ENCODE measurements at regions not wholly inside any gene's neighbourhood (a gene's known extent, or its start where the extent isn't known, plus 50 kb on each side); places are given as distances from the start of the nearest gene placed in this dataset.

DNA sequence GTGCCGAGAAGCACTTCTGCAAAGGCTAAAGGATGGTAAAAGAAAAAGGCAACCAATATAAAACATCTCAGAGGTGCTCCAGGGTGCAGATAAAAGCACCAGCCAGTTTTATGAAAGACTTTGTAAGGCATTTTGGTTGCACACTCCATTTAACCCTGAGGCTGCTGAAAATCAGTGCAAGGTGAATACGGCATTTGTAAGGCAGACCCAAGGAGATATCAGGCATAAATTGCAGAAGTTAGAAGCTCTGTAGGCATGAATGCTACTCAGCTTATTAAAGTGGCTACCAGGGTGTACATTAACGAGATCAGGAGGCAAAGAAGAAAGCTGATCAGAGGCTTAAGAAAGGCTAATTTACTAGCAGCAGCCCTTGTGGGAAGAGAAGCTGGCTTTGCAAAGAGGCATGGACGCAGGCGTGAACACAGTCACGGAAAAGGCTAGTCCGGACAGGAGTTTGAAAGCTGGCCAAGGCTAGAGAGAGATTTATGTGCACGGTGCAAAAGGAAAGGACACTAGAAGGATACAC, 99.6 kb downstream of the ZNF429 start:
- TF ChIP-seq, protein P1, sequence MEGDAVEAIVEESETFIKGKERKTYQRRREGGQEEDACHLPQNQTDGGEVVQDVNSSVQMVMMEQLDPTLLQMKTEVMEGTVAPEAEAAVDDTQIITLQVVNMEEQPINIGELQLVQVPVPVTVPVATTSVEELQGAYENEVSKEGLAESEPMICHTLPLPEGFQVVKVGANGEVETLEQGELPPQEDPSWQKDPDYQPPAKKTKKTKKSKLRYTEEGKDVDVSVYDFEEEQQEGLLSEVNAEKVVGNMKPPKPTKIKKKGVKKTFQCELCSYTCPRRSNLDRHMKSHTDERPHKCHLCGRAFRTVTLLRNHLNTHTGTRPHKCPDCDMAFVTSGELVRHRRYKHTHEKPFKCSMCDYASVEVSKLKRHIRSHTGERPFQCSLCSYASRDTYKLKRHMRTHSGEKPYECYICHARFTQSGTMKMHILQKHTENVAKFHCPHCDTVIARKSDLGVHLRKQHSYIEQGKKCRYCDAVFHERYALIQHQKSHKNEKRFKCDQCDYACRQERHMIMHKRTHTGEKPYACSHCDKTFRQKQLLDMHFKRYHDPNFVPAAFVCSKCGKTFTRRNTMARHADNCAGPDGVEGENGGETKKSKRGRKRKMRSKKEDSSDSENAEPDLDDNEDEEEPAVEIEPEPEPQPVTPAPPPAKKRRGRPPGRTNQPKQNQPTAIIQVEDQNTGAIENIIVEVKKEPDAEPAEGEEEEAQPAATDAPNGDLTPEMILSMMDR (IDR thresholded peaks at IDR 0.05): no peak
- TF ChIP-seq POLR2A (IDR thresholded peaks at IDR 0.05): no peak
